CD4-positive, alpha-beta T cell (primary cell): ENCODE measurements at regions not wholly inside any gene's neighbourhood (a gene's known extent, or its start where the extent isn't known, plus 50 kb on each side); places are given as distances from the start of the nearest gene placed in this dataset.

ENCODE experiments used
- ATAC-seq: fragments of 200-7000 bp; cut with Tn5 transposase; one replicate; pipeline ENCODE4 v1.10.0; 2022; ENCODE audit warnings: mild to moderate bottlenecking; ENCODE audit not compliant: poor library complexity
- CTCF ChIA-PET: fragments of 350-600 bp; sonication (Branson Sonifier 250); formaldehyde crosslinking; loops from one replicate; lab custom pipeline; 2021; ENCODE audit warnings: antibody characterized with exemption, inconsistent platforms; lab: Charles Lee
- POLR2A ChIA-PET: fragments of 350-600 bp; sonication (Branson Sonifier 250); formaldehyde crosslinking; loops from one replicate; lab custom pipeline; 2021; ENCODE audit warnings: antibody characterized with exemption, inconsistent platforms; lab: Charles Lee
- DNase-seq, 14 experiments: peaks; one replicate each; pipeline ENCODE4 v3.0.0-alpha.2; 2013 to 2020; ENCODE audit warnings: mixed read lengths in 2 of 14
- H3K27ac ChIP-seq, 2 donors: one replicate each; pipeline versions ENCODE4 v1.5.1 to v1.7.0; 2013; ENCODE audit warnings: low read length in 2 of 2, low read depth in 1 of 2, mild to moderate bottlenecking in 1 of 2
- H3K27me3 ChIP-seq, 2 experiments: 1 replicate in 1 of 2; 2 replicates in 1 of 2; pipeline versions ENCODE4 v1.6.1 to v1.7.0; 2013; ENCODE audit warnings: low read length in 2 of 2, control low read depth in 1 of 2, mild to moderate bottlenecking in 1 of 2, moderate library complexity in 1 of 2; ENCODE audit not compliant: insufficient read depth in 2 of 2, control insufficient read depth in 1 of 2
- H3K36me3 ChIP-seq: one replicate; pipeline ENCODE4 v1.6.1; 2013; ENCODE audit warnings: low read length, control low read depth; ENCODE audit not compliant: insufficient read depth
- H3K4me1 ChIP-seq: one replicate; pipeline ENCODE4 v1.6.1; 2013; ENCODE audit warnings: low read length, control low read depth; ENCODE audit not compliant: insufficient read depth
- H3K4me3 ChIP-seq: one replicate; pipeline ENCODE4 v1.5.1; 2013; ENCODE audit warnings: mild to moderate bottlenecking, low read length, moderate library complexity
- H3K9me3 ChIP-seq, 2 experiments: 1 replicate in 1 of 2; 2 replicates in 1 of 2; pipeline versions ENCODE4 v1.6.1 to v1.7.0; 2013; ENCODE audit warnings: low read length in 2 of 2, mild to moderate bottlenecking in 2 of 2, control low read depth in 1 of 2, moderate library complexity in 1 of 2; ENCODE audit not compliant: control insufficient read depth in 1 of 2, insufficient read depth in 1 of 2
- H3K27ac Mint-ChIP-seq: one replicate; pipeline ENCODE4 v1.8.0; 2020; ENCODE audit warnings: mixed read lengths
- H3K27me3 Mint-ChIP-seq: one replicate; pipeline ENCODE4 v1.8.0; 2021; ENCODE audit warnings: mixed read lengths
- H3K36me3 Mint-ChIP-seq: one replicate; pipeline ENCODE4 v1.8.0; 2021; ENCODE audit warnings: low read depth, mixed read lengths
- H3K4me1 Mint-ChIP-seq: one replicate; pipeline ENCODE4 v1.8.0; 2021; ENCODE audit warnings: low read depth, mixed read lengths
- H3K4me3 Mint-ChIP-seq: one replicate; pipeline ENCODE4 v1.8.0; 2020; ENCODE audit warnings: mild to moderate bottlenecking, mixed read lengths
- H3K9me3 Mint-ChIP-seq: one replicate; pipeline ENCODE4 v1.8.0; 2020; ENCODE audit warnings: mixed read lengths
- CTCF ChIP-seq: fragments of 200-600 bp; IDR thresholded peaks from one replicate; pipeline ENCODE4 v1.8.0; 2022; ENCODE audit warnings: antibody characterized with exemption, mild to moderate bottlenecking
- intact Hi-C, 2 experiments: fragments of 100-400 bp; cut with DNase I in 1 of 2; cut with micrococcal nuclease in 1 of 2; formaldehyde crosslinking; loops; one replicate each; pipeline versions ENCODE4 v1.15.1 to v1.9.0; 2023 to 2025; cut with DNase I, micrococcal nuclease

GRCh38 chr20:19015351-19016139 is 196.9 kb upstream of the SLC24A3 start:
- ChIA-PET POLR2A (no interaction called here), CTCF (no interaction called here)
- peaks cover 0 to 13% of the 10 kb centered on the region in 2 experiments for H3K9me3 ChIP-seq
- Mint-ChIP-seq H3K4me3 (no peak overlapping the region), H3K27ac (no peak overlapping the region), H3K4me1 (no peaks in the 10 kb centered on the region), H3K36me3 (no peaks in the 10 kb centered on the region), H3K27me3 (no peaks in the 10 kb centered on the region), H3K9me3 (no peaks in the 10 kb centered on the region)
- H3K4me3 ChIP-seq: no peak overlapping the region
- DNase-seq: peak in 2 of 14 experiments; percentile 13 to 25
- H3K27me3 ChIP-seq: no peaks in the 10 kb centered on the region
- no peak for ATAC-seq
- intact Hi-C loops: no loop called here
- no peak for TF ChIP-seq CTCF
- H3K4me1 ChIP-seq: no peaks in the 10 kb centered on the region
- no peak overlapping the region for H3K27ac ChIP-seq
- no peaks in the 10 kb centered on the region for H3K36me3 ChIP-seq

GRCh38 chr20:19016140-19016497 is 196.3 kb upstream of the SLC24A3 start:
- H3K4me3 Mint-ChIP-seq: no peak overlapping the region
- H3K36me3 ChIP-seq: no peaks in the 10 kb centered on the region
- no peaks in the 10 kb centered on the region for H3K27me3 Mint-ChIP-seq
- CTCF ChIA-PET: no interaction called here
- DNase-seq (no peak), ATAC-seq (no peak)
- intact Hi-C loops: no loop called here
- H3K9me3 Mint-ChIP-seq: no peaks in the 10 kb centered on the region
- H3K4me1 ChIP-seq: no peaks in the 10 kb centered on the region
- no peak overlapping the region for H3K4me3 ChIP-seq
- no peak for TF ChIP-seq CTCF
- no peaks in the 10 kb centered on the region for H3K27me3 ChIP-seq
- no peak overlapping the region for H3K27ac Mint-ChIP-seq
- POLR2A ChIA-PET: no interaction called here
- H3K36me3 Mint-ChIP-seq: no peaks in the 10 kb centered on the region
- H3K27ac ChIP-seq: no peak overlapping the region
- no peaks in the 10 kb centered on the region for H3K4me1 Mint-ChIP-seq
- peaks cover 0 to 16% of the 10 kb centered on the region in 2 experiments for H3K9me3 ChIP-seq

- Mint-ChIP-seq H3K36me3 (no peaks in the 10 kb centered on the region), H3K4me1 (no peaks in the 10 kb centered on the region), H3K27ac (no peak overlapping the region), H3K9me3 (no peaks in the 10 kb centered on the region), H3K4me3 (no peak overlapping the region), H3K27me3 (no peaks in the 10 kb centered on the region)
- no peaks in the 10 kb centered on the region for H3K4me1 ChIP-seq
- POLR2A ChIA-PET: no interaction called here
- no peaks in the 10 kb centered on the region for H3K36me3 ChIP-seq
- H3K9me3 ChIP-seq: peaks cover 0 to 26% of the 10 kb centered on the region in 2 experiments
- CTCF ChIA-PET: no interaction called here
- no peak overlapping the region for H3K27ac ChIP-seq
- no peak for ATAC-seq
- DNase-seq: no peak
- H3K27me3 ChIP-seq: no peaks in the 10 kb centered on the region
- no peak overlapping the region for H3K4me3 ChIP-seq
- intact Hi-C loops: no loop called here
- TF ChIP-seq CTCF: no peak
Measured at GRCh38 chr20:19017104-19017690, 195.2 kb upstream of the SLC24A3 start.
